A549 (cell line): ENCODE measurements at regions not wholly inside any gene's neighbourhood (a gene's known extent, or its start where the extent isn't known, plus 50 kb on each side); places are given as distances from the start of the nearest gene placed in this dataset.

Source experiments
- ATAC-seq, 2 experiments: fragments of 200-7000 bp in 1 of 2; fragments of >200 bp in 1 of 2; cut with Nextera tagmentation in 1 of 2; cut with Tn5 transposase in 1 of 2; 3 replicates each; pipeline versions ENCODE4 v1.8.0 to v1.9.1; 2018 to 2020; ENCODE audit warnings: mild to moderate bottlenecking in 1 of 2, moderate library complexity in 1 of 2
- CTCF ChIA-PET: fragments of 300-600 bp; sonication (Branson Sonifier 250); formaldehyde crosslinking; extraction: SDS; loops from one replicate; lab custom pipeline; 2021; ENCODE audit warnings: antibody characterized with exemption, inconsistent platforms; lab: Yijun Ruan, JAX
- POLR2A ChIA-PET: fragments of 350-600 bp; formaldehyde crosslinking; extraction: SDS; loops from one replicate; lab custom pipeline; 2021; ENCODE audit warnings: antibody characterized with exemption, inconsistent platforms; lab: Yijun Ruan, JAX
- DNase-seq, 2 experiments: peaks; one replicate each; pipeline versions ENCODE4 v3.0.0 to v3.0.0-alpha.2; 2011 to 2016; ENCODE audit warnings: low read depth in 1 of 2, low spot score in 1 of 2
- FAIRE-seq: peaks from 2 replicates; lab custom pipeline; 2011; peaks lifted over from hg19 to GRCh38; lab: Jason Lieb, UNC
- H3K27ac ChIP-seq, 2 experiments: fragments of >200 bp; sonication (Bioruptor Twin); formaldehyde crosslinking; 3 replicates each; pipeline ENCODE4 v1.5.1; 2016 to 2017
- H3K4me1 ChIP-seq: fragments of >200 bp; sonication (Bioruptor Twin); formaldehyde crosslinking; 3 replicates; pipeline ENCODE4 v1.6.1; 2016
- H3K4me2 ChIP-seq: fragments of >200 bp; sonication (Bioruptor Twin); formaldehyde crosslinking; 3 replicates; pipeline ENCODE4 v1.6.1; 2016
- H3K4me3 ChIP-seq: fragments of >200 bp; sonication (Bioruptor Twin); formaldehyde crosslinking; 3 replicates; pipeline ENCODE4 v1.5.1; 2016
- H3K9me3 ChIP-seq: fragments of >200 bp; sonication (Bioruptor Twin); formaldehyde crosslinking; 3 replicates; pipeline ENCODE4 v1.6.1; 2016
- CHD2 ChIP-seq: fragments of 150-350 bp; IDR thresholded peaks from 2 replicates; pipeline ENCODE4 v1.6.1; 2014; ENCODE audit warnings: low read length; ENCODE audit not compliant: partially characterized antibody
- CTCF ChIP-seq: fragments of >200 bp; sonication (Bioruptor Twin); formaldehyde crosslinking; IDR thresholded peaks from 3 replicates; pipeline ENCODE4 v1.5.1; 2016
- FOSL2 ChIP-seq, 2 experiments: fragments of 450-650 bp in 1 of 2; fragments of >200 bp in 1 of 2; sonication (Bioruptor Twin) in 1 of 2; formaldehyde crosslinking; IDR thresholded peaks; 2 replicates each; pipeline versions ENCODE4 v1.5.0 to v1.6.1; 2016 to 2020; ENCODE audit warnings: mild to moderate bottlenecking in 1 of 2, moderate library complexity in 1 of 2
- HES2 ChIP-seq: fragments of >200 bp; sonication (Bioruptor Twin); formaldehyde crosslinking; IDR thresholded peaks from 2 replicates; pipeline ENCODE4 v1.6.1; 2016
- HEYL ChIP-seq: fragments of 250-450 bp; sonication (Bioruptor Pico); IDR thresholded peaks from 2 replicates; pipeline ENCODE4 v1.8.0; 2021; ENCODE audit warnings: mild to moderate bottlenecking, moderate library complexity
- HOXA7 ChIP-seq: fragments of 250-450 bp; sonication (Bioruptor Pico); IDR thresholded peaks from 2 replicates; pipeline ENCODE4 v1.5.0; 2020; ENCODE audit warnings: mild to moderate bottlenecking, moderate library complexity
- HOXB13 ChIP-seq: fragments of 250-450 bp; sonication (Bioruptor Pico); IDR thresholded peaks from 2 replicates; pipeline ENCODE4 v1.5.0; 2020; ENCODE audit warnings: low read depth, mild to moderate bottlenecking, moderate library complexity
- HOXB5 ChIP-seq: fragments of 250-450 bp; sonication (Bioruptor Pico); IDR thresholded peaks from 2 replicates; pipeline ENCODE4 v1.5.0; 2020; ENCODE audit warnings: mild to moderate bottlenecking, moderate library complexity
- JUNB ChIP-seq: fragments of >200 bp; sonication (Bioruptor Twin); formaldehyde crosslinking; IDR thresholded peaks from 2 replicates; pipeline ENCODE4 v1.6.1; 2016
- MAX ChIP-seq: IDR thresholded peaks from 2 replicates; pipeline ENCODE4 v1.6.1; 2012
- MAZ ChIP-seq: fragments of 150-350 bp; IDR thresholded peaks from 2 replicates; pipeline ENCODE4 v1.6.1; 2014; ENCODE audit warnings: antibody characterized with exemption, low read depth, low read length, borderline replicate concordance
- MYC ChIP-seq: IDR thresholded peaks from 2 replicates; pipeline ENCODE4 v1.6.1; 2012; ENCODE audit warnings: mild to moderate bottlenecking, inconsistent platforms, low read length, improper control_type of control experiment, borderline replicate concordance
- NFE2L2 ChIP-seq: fragments of 150-350 bp; conservative IDR thresholded peaks from 2 replicates; pipeline ENCODE4 v1.6.1; 2014; ENCODE audit warnings: low read length
- PHF8 ChIP-seq: fragments of 200-600 bp; sonication (generic); IDR thresholded peaks from 2 replicates; pipeline ENCODE4 v1.6.1; 2016; ENCODE audit warnings: low read depth, mild to moderate bottlenecking, antibody characterized with exemption, moderate library complexity, borderline replicate concordance
- POLR2A ChIP-seq: IDR thresholded peaks from 2 replicates; pipeline ENCODE4 v1.6.1; 2012; ENCODE audit warnings: mild to moderate bottlenecking, low read length
- POLR2AphosphoS2 ChIP-seq: conservative IDR thresholded peaks from 2 replicates; pipeline ENCODE4 v1.6.1; 2012; ENCODE audit warnings: low read length, improper control_type of control experiment, inconsistent platforms
- REST ChIP-seq: fragments of 200-600 bp; sonication (generic); IDR thresholded peaks from 2 replicates; pipeline ENCODE4 v1.6.1; 2016; ENCODE audit warnings: antibody characterized with exemption, mild to moderate bottlenecking, moderate library complexity
- SREBF2 ChIP-seq: fragments of 450-650 bp; IDR thresholded peaks from 2 replicates; pipeline ENCODE4 v1.6.1; 2014; ENCODE audit warnings: mild to moderate bottlenecking, moderate library complexity
- TP53 ChIP-seq: fragments of 250-450 bp; sonication (Bioruptor Pico); IDR thresholded peaks from 2 replicates; pipeline ENCODE4 v1.5.0; 2021; ENCODE audit warnings: mild to moderate bottlenecking, moderate library complexity
- USF2 ChIP-seq: fragments of 450-650 bp; IDR thresholded peaks from 2 replicates; pipeline ENCODE4 v1.6.1; 2014; ENCODE audit warnings: antibody characterized with exemption
- ZFP36 ChIP-seq: fragments of 450-650 bp; IDR thresholded peaks from 2 replicates; pipeline ENCODE4 v1.6.1; 2014; ENCODE audit warnings: borderline replicate concordance; ENCODE audit not compliant: partially characterized antibody
- WGBS: methylation state at CpG from one replicate; pipeline ENCODE4 v1.1.6; 2017; ENCODE audit errors: missing lambda C conversion rate; 5-methylcytosine and 5-hydroxymethylcytosine counted together

DNA sequence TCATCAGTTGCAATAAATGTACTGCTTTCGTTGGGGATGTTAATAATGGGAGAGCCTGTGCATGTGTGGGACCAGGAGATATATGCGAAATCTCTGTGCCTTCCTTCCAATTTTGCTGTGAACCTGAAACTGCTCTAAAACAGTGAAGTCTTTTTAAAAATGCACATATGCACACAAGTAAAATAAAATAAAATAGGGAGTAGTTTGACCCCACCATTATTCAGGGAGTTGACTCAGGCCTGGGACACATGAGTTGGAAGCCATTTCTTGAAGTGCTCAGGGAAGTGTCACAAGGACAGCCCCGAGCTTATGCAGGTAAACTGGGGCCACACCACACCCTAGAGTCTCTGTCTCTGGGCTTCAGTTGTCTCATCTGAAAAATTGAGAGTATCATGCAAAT is 183.1 kb upstream of the POU2AF2 start:
- no peak for FAIRE-seq
- WGBS: 6% methylated on average over 3 of the region's 3 CpGs
- H3K4me2 ChIP-seq: no peak overlapping the region
- no peak for DNase-seq
- no peaks in the 10 kb centered on the region for H3K4me1 ChIP-seq
- H3K9me3 ChIP-seq: no peaks in the 10 kb centered on the region
- POLR2A ChIA-PET: no interaction called here
- CTCF ChIA-PET: no interaction called here
- no peak for TF ChIP-seq MAZ
- no peak for TF ChIP-seq HOXA7 (CRISPR knock-in tag)
- TF ChIP-seq TP53 (CRISPR knock-in tag): no peak
- TF ChIP-seq HOXB13 (CRISPR knock-in tag): no peak
- TF ChIP-seq USF2: no peak
- TF ChIP-seq CTCF: no peak
- no peak for TF ChIP-seq ZFP36
- TF ChIP-seq FOSL2 (IDR thresholded peaks at IDR 0.05): no peak
- no peak for TF ChIP-seq FOSL2 (CRISPR knock-in tag; IDR thresholded peaks at IDR 0.05)
- no peak for TF ChIP-seq REST
- TF ChIP-seq NFE2L2: no peak
- no peak for TF ChIP-seq POLR2A
- no peak for TF ChIP-seq HOXB5 (CRISPR knock-in tag)
- TF ChIP-seq JUNB: no peak
- no peak for TF ChIP-seq HES2
- no peak for TF ChIP-seq SREBF2
- TF ChIP-seq, all 56 proteins: peak for 0
- Histone ChIP-seq H3K4me3 (no peak overlapping the region), H3K27ac (no peak overlapping the region)
- ATAC-seq: no peak

DNA sequence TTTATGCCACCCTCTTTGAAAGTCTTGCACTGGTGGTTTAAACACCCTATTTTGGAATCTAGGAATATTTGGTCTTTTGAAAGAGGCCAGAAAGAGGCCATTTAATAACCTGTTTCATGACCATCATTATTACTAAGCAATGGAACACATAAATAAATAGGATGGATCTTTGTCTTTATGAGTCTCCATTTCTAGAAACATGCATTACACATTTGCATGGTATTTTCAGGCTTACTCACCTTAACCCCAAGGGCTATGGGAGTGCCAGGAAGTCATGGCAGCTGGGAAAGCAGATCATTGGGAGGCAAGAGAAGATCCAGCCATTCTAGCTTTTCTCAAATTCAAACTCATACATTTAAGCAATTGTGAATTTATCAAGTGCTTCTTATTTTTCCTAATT is 185.8 kb upstream of the POU2AF2 start:
- ChIA-PET CTCF (no interaction called here), POLR2A (no interaction called here)
- no peaks in the 10 kb centered on the region for H3K4me1 ChIP-seq
- ATAC-seq (no peak), DNase-seq (no peak), FAIRE-seq (no peak)
- no peak overlapping the region for H3K4me3 ChIP-seq
- H3K27ac ChIP-seq: no peak overlapping the region
- H3K4me2 ChIP-seq: no peak overlapping the region
- no peaks in the 10 kb centered on the region for H3K9me3 ChIP-seq
- no peak for TF ChIP-seq HEYL (CRISPR knock-in tag)

DNA sequence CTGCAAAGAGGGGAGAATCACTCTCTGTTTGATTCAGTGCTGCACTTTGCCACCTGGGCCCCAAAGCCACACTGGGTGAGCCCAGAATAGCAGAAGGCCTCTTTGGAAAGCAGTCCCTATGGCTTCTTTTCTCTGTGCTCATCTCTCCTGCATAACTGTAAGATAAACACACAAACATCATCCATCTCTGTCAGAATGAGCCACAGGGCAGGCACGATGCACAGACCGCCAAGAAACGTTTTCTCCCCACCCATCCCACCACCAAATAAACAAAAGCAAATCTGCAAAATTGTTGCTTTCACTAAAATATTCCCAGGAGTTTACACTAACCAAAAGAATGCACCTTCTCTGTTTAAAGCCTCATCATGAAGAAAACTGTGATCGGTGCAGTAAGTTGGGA is 196.4 kb upstream of the POU2AF2 start:
- ATAC-seq: no peak
- WGBS: 67% methylated on average over 4 of the region's 4 CpGs
- no peak overlapping the region for H3K4me2 ChIP-seq
- H3K4me1 ChIP-seq: no peaks in the 10 kb centered on the region
- CTCF ChIA-PET: no interaction called here
- no peaks in the 10 kb centered on the region for H3K9me3 ChIP-seq
- DNase-seq: no peak
- H3K27ac ChIP-seq: no peak overlapping the region
- H3K4me3 ChIP-seq: no peak overlapping the region
- POLR2A ChIA-PET: no interaction called here
- FAIRE-seq: no peak
- TF ChIP-seq REST (no peak), CTCF (no peak), POLR2AphosphoS2 (no peak), MYC (no peak), CHD2 (no peak), MAX (no peak), PHF8 (no peak)
